Mucosa of descending colon (tissue), 3 donors: ENCODE measurements at regions not wholly inside any gene's neighbourhood (a gene's known extent, or its start where the extent isn't known, plus 50 kb on each side); places are given as distances from the start of the nearest gene placed in this dataset.

Experiments used
- ATAC-seq: fragments of 200-7000 bp; cut with Tn5 transposase; one replicate; pipeline ENCODE4 v1.9.1; 2020; ENCODE audit warnings: mild to moderate bottlenecking, moderate library complexity
- DNase-seq, 3 donors: peaks; one replicate each; pipeline ENCODE4 v3.0.0-alpha.2; 2020
- H3K36me3 ChIP-seq: fragments of 200-600 bp; one replicate; pipeline ENCODE4 v1.8.0; 2021; ENCODE audit warnings: low read depth, mild to moderate bottlenecking
- H3K4me1 ChIP-seq: fragments of 200-600 bp; one replicate; pipeline ENCODE4 v1.8.0; 2021; ENCODE audit warnings: low read depth, mild to moderate bottlenecking
- H3K4me3 ChIP-seq: fragments of 200-600 bp; one replicate; pipeline ENCODE4 v1.8.0; 2021; ENCODE audit warnings: mild to moderate bottlenecking
- H3K9me3 ChIP-seq: fragments of 200-600 bp; one replicate; pipeline ENCODE4 v1.8.0; 2021; ENCODE audit warnings: mild to moderate bottlenecking
- intact Hi-C, 2 donors: fragments of 100-400 bp; cut with DNase I in 1 of 2; cut with micrococcal nuclease in 1 of 2; formaldehyde crosslinking; loops; one replicate each; pipeline versions ENCODE4 v1.11.0 to v1.11.1; 2022; cut with DNase I, micrococcal nuclease
- TF ChIP-seq, protein P1 (sequence below): fragments of 200-600 bp; IDR thresholded peaks from one replicate; pipeline ENCODE4 v1.8.0; 2022; ENCODE audit warnings: antibody characterized with exemption, mild to moderate bottlenecking
- donor health status: DM: no; HTN: no; CAD: no; lungs with moderate emphysema.
- donor health status: DM: no; HTN: no; CAD: no.
- donor health status: DM: no; HTN: yes; CAD: no.

DNA sequence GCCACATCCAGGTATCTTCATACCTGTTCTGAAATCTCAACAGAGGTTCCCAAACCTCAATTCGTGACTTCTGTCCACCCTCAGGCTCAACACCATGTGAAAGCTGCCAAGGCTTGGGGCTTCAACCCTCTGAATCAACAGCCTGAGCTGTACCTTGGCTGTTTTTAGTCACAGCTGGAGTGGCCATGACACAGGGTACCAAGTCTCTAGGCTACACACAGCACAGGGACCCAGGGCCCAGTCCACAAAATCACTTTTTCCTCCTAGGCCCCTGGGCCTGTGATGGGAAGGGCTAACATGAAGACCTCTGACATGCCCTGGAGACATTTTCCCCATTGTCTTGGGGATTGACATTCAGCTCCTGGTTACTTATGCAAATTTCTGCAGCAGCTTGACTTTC is 464.9 kb downstream of the ELAVL2 start:
- TF ChIP-seq, protein P1, sequence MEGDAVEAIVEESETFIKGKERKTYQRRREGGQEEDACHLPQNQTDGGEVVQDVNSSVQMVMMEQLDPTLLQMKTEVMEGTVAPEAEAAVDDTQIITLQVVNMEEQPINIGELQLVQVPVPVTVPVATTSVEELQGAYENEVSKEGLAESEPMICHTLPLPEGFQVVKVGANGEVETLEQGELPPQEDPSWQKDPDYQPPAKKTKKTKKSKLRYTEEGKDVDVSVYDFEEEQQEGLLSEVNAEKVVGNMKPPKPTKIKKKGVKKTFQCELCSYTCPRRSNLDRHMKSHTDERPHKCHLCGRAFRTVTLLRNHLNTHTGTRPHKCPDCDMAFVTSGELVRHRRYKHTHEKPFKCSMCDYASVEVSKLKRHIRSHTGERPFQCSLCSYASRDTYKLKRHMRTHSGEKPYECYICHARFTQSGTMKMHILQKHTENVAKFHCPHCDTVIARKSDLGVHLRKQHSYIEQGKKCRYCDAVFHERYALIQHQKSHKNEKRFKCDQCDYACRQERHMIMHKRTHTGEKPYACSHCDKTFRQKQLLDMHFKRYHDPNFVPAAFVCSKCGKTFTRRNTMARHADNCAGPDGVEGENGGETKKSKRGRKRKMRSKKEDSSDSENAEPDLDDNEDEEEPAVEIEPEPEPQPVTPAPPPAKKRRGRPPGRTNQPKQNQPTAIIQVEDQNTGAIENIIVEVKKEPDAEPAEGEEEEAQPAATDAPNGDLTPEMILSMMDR, result no peak
- H3K9me3 ChIP-seq, result peaks cover 8% of the 10 kb centered on the region
- H3K36me3 ChIP-seq, result no peaks in the 10 kb centered on the region
- intact Hi-C loops, result no loop called here
- no peaks in the 10 kb centered on the region for H3K4me1 ChIP-seq
- DNase-seq (no peak), ATAC-seq (no peak)
- no peak overlapping the region for H3K4me3 ChIP-seq

DNA sequence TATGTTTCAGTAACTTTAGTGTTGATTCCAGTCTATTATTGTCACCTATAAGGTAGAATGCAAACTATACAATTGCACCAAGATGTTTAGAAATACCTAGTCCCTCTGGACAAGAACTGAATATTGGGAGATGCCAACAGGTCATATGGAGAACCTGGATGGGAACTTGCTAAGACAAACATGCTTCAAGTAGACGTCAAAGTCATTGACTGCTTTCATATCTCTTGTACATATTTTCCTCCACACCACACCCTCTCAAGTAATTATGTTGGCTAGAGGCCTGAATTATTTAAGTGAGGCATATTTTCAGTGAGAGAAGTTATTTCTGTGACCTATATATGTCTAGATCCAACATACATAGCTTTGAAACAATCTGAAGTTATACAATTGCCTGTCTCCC is 453.3 kb downstream of the ELAVL2 start:
- TF ChIP-seq, protein P1, result no peak
- Histone ChIP-seq H3K9me3 (no peaks in the 10 kb centered on the region), H3K36me3 (no peaks in the 10 kb centered on the region), H3K4me1 (no peaks in the 10 kb centered on the region), H3K4me3 (no peak overlapping the region)
- ATAC-seq (no peak), DNase-seq (no peak)
- intact Hi-C loops, result no loop called here

DNA sequence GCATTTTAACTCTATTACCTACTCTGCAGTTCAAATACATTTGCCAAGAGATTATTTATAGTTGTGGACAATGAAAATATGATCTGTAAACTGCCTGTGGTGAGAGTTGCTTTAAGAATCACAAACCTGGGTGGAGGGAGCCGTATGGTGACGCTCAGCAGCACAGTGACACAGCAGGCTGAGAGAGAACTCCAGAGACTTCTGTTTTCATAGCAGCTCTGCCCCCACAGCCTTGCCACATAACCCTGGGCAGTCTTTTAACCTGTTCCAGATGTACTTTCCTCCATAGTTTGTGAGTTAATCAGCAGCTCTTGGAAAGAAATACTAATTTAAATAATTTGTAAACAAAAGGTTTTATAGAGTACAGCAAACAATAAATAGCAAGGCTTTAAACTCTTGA is 450.5 kb downstream of the ELAVL2 start:
- ATAC-seq (no peak), DNase-seq (no peak)
- intact Hi-C loops, result no loop called here
- H3K36me3 ChIP-seq, result no peaks in the 10 kb centered on the region
- H3K4me1 ChIP-seq, result no peaks in the 10 kb centered on the region
- H3K4me3 ChIP-seq, result no peak overlapping the region
- TF ChIP-seq, protein P1, result no peak
- no peaks in the 10 kb centered on the region for H3K9me3 ChIP-seq

DNA sequence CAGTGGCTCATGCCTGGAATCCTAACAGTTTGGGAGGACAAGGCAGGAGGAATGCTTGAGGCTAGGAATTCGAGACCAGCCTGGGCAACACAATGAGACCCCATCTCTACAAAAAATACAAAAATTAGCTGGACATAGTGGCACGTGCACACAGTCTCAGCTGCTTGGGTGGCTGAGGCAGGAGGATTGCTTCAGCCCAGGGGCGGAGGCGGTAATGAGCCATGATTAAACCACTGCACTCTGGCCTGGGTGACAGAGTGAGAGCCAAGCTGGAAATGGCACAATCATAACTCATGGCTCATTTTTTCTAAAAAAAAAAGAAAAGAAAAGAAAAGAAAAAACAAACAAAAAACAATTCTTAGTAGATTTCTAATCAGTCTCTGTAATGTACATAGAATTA is 446.2 kb downstream of the ELAVL2 start:
- no peaks in the 10 kb centered on the region for H3K4me1 ChIP-seq
- TF ChIP-seq, protein P1, result no peak
- H3K36me3 ChIP-seq, result no peaks in the 10 kb centered on the region
- DNase-seq (peak; percentile 48 to 64 (median 59)), ATAC-seq (peak; percentile 98)
- intact Hi-C loops, result no loop called here
- no peaks in the 10 kb centered on the region for H3K9me3 ChIP-seq
- no peak overlapping the region for H3K4me3 ChIP-seq

DNA sequence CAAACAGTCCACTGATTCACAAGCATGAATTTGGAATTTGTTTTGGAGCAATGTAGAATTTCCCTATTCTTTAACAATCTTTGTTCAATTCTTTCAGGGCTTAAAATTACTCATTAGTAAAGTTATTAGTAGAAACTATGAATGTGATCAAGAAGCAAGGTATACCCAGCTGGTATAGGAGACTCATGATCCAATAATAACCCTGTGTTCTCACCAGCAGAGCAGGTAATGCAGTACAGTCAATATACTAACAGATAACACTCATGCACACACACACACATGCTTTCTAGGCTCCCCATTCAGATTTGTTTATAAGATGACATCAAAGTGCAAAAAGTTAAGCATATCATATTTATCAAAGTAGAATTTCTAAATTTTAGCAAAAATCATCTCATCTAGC is 445.2 kb downstream of the ELAVL2 start:
- TF ChIP-seq, protein P1, result no peak
- DNase-seq, result no peak
- H3K4me1 ChIP-seq, result no peaks in the 10 kb centered on the region
- no peaks in the 10 kb centered on the region for H3K36me3 ChIP-seq
- peak; percentile 69 for ATAC-seq
- no peaks in the 10 kb centered on the region for H3K9me3 ChIP-seq
- H3K4me3 ChIP-seq, result no peak overlapping the region
- intact Hi-C loops, result no loop called here

DNA sequence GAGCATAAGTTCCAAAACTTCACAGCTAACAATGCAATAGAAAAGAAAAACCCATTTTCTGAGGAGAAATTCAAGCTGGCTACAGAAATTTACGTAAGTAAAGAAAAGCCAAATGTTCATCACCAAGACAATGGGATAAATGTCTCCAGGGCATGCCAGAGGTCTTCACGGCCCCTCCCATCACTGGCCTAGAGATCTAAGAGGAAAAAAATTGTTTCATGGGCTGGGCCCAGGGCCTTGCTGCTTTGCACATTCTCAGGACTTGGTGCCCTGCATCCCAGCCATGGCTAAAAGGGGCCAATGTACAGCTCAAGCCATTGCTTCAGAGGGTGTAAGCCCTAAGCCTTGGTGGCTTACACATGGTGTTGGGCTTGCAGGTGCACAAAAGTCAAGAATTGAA is 443.6 kb downstream of the ELAVL2 start:
- H3K4me1 ChIP-seq, result no peaks in the 10 kb centered on the region
- no peaks in the 10 kb centered on the region for H3K36me3 ChIP-seq
- TF ChIP-seq, protein P1, result no peak
- DNase-seq (no peak), ATAC-seq (no peak)
- intact Hi-C loops, result no loop called here
- no peaks in the 10 kb centered on the region for H3K9me3 ChIP-seq
- no peak overlapping the region for H3K4me3 ChIP-seq
